Stimulated activated CD4-positive, alpha-beta T cell treated with anti-CD3 and anti-CD28 coated beads, TNF-alpha, amount 100 ng/mL, for 4 hours (primary cell): ENCODE measurements at regions not wholly inside any gene's neighbourhood (a gene's known extent, or its start where the extent isn't known, plus 50 kb on each side); places are given as distances from the start of the nearest gene placed in this dataset.

ENCODE experiments used
- DNase-seq, 3 experiments: peaks; one replicate each; pipeline ENCODE4 v3.0.0-alpha.2; 2020; ENCODE audit warnings: low read depth in 3 of 3

- no peak for DNase-seq
Measured at GRCh38 chr2:42957861-42958301, 165.5 kb upstream of the HAAO start.

DNA sequence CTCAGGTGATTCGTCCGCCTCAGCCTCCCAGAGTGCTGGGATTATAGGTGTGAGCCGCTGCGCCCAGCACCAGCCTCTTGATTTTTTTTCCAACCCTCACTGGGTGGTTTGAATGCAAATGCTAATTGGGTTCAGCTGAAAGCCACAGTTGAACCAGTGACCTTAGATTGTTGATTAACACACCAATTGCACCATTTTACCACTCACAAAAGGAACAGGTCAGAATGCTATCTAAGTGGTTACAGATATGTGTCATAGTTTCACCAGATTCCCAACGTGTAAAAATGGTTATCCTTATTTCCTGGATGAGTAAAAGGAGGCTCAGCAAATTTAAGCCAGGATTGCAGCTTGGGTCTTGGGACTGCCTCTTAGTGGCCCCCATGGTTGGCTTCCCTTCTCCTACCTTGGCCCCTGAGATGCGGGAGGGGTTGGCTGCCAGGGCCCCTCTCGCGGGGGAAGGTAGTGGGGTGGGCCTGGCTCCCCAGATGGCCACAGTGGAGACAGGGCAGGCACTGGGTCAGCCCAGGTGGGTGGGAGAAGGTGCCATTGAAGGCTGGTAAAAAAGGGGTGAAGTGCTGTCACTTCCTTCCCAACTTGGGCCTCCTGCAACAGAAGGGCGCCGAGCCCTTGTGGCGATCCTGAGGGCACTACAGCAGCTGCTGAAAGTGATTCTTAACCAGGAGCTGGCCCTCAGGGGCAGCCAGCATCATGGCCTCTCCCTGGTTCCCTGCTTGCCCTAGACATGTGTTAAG is 164.9 kb upstream of the HAAO start:
- no peak for DNase-seq

DNA sequence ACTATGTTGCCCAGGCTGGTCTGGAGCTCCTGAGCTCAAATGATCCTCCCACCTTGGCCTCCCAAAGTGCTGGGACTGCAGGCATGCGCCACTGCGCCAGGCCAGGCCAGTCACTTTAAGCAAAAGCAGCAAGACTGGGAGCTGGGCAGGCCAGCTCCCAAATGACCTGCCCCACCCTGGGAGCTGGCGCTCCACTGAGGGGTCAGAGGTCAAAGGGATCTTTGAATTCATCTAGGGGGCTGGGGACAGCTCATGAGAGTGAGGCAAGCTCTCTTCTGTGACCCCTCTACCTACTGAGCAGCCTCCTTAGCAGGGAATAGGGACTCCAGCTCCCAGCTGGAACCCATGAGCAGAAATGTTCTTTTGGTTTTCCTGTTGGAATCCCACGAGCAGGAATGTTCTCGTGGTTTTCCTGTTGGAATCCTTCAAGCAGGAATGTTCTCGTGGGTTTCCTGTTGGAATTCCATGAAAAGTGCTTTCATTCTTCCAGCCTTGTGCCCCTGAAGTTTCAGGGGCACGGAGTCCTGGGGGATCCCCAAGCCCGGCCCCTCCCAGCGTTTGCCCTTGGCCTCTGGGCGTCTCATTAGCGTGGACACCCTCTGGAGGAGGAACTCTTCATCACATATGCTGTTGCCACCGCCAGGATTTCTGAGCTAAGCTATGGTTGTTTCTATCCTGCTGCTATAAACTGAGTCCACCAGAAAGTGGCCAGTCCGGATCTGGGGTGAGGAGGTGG is 162.0 kb upstream of the HAAO start:
- DNase-seq, result no peak

GRCh38 chr2:42953216-42953615 is 160.8 kb upstream of the HAAO start:
- DNase-seq, result no peak

DNA sequence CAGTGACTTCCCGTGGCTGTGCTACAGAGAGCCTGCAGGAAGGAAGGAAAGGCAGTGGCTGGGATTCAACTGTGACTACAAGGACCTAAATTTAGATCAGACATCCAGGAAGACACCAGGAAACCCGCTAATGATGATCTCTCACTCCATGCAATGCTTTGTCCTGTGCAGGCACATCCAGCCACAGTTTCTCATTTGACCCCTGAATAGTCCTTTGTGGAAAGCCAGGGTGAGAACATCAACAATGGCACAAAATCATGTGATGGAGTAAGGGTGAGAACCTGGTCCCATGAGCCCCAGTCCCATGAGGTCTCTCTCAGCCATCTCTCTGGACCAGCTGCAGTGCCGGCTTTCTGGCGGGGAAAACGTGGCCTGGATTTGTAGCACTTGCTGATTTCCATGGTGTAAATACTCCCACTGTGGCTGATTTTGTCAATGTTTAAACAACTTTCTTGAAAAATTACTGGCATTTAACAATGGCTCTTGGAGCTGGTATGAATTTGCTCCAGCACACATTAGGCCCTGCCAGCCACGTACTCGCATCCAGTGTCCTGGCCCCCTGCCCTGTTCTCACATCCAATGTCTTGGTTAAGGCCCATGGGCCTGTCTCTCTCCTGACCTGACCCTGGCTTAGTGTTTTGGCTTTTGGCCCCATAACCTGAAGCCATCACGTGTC is 159.0 kb upstream of the HAAO start:
- no peak for DNase-seq

DNA sequence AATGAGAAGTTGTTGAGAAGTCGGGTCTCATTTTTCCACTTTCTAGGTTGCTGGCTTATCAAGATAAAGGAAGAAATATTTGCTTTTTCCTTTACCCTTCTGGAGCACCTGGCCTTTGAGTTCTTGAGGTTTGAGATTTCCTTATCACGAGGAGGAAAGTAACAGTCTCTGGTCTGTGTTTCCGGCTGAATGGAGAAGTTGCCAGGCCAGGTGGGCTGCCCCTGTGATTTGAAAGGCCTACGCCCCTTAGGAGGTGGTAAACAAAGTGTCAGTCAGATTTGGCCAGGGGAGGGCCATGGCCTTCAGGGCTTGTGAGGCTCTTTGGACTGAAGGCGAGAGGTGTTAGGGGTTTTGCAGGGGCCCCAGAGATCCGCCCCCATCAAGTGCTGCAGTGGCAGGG is 156.7 kb upstream of the HAAO start:
- DNase-seq, result no peak

DNA sequence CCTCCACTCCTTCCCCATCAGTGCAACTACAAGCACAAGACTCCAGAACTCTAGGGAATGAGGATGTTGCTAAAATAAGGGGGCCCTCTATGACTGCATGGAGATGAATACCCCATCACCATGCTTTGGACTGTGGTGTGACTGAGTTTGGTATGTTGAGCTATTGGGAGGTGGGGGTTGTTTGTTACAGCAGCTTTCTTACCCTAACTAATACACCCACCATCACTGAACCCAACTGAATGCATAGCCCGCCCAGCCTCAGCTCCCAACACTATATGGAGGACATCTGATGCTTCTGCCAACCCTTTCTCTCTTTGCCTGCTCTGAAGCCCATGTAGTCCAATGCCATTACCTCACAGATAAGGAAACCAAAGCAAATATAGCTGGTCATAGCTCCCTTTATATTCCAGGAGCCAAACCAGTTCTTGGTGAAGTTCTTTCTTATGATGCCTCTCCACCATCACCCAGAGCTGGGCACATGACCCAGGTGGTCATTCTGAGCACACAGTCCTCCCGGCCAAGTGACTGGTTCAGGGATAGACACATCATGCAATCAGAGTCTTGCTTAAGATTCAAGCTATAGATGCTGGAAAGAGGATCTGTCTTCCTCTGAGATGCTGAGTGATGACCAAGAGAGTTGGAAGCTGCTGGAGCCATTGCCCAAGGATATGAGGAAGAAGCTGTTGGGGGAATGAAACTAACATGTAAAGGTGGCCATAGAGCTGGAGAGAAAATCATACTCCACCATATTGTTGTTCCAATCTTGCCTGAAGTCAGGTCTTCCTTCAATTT is 155.6 kb upstream of the HAAO start:
- DNase-seq, result no peak

DNA sequence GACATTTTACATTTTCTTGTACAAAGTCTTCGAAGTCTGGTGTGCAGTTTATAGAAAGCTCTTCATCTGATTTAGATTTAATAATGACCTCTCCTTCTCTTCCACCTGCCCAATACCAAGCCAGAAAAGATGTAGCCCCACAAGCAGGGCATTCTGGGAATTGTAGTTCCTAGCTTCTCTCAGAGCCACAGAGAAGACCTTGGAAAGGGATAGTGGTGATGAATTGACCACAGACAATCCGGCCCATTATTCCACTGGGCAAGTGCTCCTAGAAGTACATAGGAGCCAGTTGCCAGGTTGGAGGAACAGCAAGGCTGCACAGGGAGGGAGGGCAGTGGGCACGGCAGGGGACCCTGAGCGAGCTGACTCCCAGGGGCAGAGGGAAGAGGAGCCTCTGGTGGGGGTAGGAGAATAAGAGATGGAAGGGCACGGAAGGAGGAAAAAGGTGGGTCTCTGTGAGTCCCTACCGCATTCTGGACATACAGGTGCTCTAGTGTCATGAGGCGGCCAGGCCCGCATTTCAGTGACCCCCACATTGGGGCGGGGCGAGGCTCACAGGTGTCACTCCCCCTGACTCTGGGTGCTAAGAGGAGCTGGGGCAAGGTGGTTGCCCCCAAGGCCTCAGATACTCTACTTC is 152.5 kb upstream of the HAAO start:
- DNase-seq, result no peak

DNA sequence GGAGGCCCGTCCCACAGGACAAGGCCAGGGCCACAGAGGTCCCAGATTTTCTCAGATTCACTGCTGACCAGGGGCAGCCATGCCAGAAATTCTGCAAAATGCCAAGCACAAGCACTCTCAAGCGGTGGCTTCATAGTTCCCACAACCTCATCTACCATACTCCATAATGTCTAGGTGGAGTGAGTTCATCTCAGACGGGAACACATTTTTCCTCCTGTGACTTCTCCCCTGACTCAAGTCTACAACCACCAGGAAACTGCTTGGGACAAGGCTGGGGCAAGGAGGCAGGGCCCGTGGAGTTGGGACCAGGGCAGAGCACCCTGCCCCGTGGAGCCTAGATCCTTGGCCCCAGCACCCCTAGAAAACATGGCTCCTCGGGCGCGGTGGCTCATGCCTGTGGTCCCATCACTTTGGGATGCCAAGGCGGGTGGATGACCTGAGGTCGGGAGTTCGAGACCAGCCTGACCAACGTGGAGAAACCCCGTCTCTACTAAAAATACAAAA is 150.7 kb upstream of the HAAO start:
- no peak for DNase-seq

- DNase-seq, result no peak
Measured at GRCh38 chr2:42942214-42942989, 150.0 kb upstream of the HAAO start.

DNA sequence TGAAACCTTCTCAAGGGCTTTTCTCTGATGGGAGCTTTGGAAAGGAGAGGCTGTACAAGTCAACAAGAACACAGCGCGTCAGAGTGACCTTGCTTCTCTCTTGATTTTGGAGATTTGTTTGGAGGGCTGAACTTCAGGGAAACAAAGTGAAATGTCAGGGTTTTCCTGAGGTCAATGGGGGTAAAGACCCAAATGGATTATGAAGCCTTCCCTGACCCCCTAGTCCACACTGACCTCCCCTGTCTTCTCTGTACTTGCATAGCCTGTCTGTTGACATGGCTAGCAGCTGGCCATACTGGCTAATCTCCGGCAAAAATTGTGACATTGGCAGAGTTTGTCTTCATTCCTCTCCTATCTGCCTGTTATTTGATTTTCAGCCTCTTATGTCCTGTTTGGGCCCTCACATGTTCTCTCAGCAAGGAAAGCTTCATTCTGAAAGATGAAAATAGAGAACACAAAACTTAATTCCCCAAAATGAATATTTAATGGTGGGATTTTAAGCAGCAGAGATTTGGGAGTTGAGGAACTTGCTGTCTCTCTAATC is 149.3 kb upstream of the HAAO start:
- DNase-seq, result no peak

GRCh38 chr2:42939411-42940206 is 147.2 kb upstream of the HAAO start:
- no peak for DNase-seq

DNA sequence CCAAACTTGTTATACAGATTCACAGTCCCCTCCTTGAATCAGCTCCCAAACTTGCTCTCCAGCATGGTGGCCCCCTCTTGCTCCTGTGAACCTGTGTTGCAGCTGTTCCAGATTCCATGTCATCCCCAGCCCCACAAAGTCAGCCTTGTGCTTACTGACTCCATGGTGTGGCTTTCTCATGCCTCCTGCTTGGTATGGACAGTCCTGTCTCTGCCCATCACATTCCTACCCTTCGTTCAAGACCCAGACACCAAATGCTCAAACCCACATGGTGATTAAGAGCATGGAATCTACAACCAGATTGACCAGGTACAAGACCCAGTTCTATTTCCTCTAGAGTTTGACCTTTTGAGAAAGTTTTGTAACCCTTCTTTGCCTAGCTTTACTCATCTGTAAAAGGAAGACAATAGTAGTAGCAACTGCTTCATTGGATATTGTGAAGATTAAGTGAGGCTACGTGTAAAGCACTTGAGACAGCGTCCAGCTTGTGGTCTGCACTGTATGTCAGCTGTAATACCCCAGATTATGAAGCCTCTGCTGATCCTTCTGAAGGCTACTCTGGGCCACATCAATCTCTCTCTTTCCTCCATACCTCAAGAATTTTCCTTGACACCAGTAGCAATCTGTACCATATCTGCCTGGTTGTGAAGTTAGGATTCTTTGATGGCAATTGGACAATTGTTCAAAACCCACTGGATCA is 146.4 kb upstream of the HAAO start:
- no peak for DNase-seq

DNA sequence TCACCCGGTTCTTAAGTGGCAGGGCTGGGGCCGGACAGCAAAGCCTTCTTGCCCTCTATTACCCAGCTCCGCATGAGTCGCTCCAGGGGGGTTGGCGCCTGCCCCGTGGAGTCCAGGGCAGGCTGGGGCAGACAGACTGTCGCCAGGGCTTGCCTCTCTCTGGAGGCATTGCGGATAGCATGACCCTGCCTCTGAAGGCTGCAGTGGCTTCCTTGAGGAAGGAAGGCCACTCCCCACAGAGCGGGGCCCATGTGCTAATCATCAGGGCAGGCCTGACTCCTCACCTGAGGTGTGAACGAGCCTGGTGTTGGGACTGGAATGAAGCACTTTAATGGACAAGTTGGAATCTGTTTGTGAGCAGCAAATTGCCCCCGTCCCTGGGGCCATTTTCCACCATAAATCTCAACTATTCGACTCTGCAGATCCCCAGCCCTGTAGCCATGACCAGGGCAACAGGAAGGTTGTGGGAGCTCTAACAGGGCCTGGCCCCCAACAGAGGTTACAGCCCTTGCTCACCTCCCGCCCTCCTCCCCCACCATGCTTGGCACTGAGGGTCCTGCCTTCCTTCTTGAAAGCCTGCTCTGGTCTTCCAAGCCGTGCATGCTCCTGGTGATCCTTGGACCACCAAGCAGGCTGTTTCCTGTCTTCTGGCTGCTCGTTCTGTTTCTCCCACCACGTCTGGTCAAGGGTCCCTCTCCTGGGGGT is 144.9 kb upstream of the HAAO start:
- DNase-seq, result no peak

GRCh38 chr2:42935692-42936671 is 143.6 kb upstream of the HAAO start:
- no peak for DNase-seq

DNA sequence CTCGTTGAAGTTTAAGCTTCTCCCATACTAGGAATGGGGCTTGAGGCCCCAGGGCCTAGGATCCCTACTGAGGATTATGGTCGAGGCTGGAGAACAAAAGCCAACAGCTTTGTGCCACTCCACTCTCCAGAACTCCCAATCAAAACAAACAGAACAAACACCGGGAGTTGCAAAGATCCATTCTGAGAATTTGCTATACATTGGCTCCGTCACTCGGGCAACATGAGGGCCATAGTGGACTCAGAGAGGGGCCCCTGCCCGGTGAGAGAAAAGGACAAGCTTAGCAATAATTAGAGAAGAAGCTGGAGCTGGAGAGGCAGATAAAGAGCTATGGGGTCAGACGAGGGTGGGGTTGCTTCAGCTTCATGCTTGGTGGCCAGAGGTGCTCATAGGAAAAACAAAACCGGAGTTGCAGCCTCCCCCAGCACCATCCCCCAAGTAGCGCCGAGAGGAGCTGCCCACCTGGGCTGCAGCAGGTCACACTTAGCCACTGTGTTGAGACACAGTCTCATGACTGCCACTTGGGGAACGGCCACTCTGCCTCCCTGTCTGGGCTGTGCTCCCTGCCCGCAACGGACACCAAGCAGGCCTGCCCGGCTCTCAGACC is 142.3 kb upstream of the HAAO start:
- no peak for DNase-seq
